ENCODE measurements at regions not wholly inside any gene's neighbourhood (a gene's known extent, or its start where the extent isn't known, plus 50 kb on each side); places are given as distances from the start of the nearest gene placed in this dataset.

DNA sequence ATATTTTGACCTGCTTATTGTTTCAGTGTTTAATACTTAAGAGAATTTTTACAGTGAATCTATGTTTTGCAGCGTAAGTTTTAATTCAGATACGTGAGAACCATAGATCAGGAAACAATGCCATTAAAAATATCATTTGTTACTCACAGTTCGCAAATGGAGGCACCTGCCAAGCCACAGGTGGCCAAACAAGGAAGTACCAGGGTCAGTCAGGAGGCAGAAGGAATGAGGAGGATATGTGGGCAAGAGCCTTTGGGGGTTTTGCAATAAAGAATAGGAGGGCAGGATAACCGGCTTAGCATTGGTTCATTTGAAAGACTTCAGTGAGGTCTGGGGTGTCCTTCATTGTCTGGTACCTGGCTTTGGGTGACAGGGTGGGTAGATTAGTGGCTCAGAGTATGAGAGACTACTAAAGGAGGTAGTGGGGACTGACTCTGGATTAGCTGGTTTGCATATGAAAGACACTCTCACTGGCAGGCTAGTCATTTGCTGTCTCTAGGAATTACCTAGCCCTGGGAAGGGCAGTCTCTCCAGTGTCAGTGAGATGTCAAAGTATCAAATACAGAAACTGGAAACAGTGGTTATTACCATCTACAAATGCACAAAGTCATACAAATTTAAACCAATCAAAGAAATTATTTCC lies 132.2 kb upstream of the CAV2 start:
- TF ChIP-seq, protein P1, sequence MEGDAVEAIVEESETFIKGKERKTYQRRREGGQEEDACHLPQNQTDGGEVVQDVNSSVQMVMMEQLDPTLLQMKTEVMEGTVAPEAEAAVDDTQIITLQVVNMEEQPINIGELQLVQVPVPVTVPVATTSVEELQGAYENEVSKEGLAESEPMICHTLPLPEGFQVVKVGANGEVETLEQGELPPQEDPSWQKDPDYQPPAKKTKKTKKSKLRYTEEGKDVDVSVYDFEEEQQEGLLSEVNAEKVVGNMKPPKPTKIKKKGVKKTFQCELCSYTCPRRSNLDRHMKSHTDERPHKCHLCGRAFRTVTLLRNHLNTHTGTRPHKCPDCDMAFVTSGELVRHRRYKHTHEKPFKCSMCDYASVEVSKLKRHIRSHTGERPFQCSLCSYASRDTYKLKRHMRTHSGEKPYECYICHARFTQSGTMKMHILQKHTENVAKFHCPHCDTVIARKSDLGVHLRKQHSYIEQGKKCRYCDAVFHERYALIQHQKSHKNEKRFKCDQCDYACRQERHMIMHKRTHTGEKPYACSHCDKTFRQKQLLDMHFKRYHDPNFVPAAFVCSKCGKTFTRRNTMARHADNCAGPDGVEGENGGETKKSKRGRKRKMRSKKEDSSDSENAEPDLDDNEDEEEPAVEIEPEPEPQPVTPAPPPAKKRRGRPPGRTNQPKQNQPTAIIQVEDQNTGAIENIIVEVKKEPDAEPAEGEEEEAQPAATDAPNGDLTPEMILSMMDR (IDR thresholded peaks at IDR 0.05): no peak
- TF ChIP-seq POLR2A (IDR thresholded peaks at IDR 0.05): no peak
- TF ChIP-seq POLR2AphosphoS5 (IDR thresholded peaks at IDR 0.05): no peak
- no peak for TF ChIP-seq EP300 (IDR thresholded peaks at IDR 0.05)
